ENCODE measurements at regions not wholly inside any gene's neighbourhood (a gene's known extent, or its start where the extent isn't known, plus 50 kb on each side); places are given as distances from the start of the nearest gene placed in this dataset.
"Not testable (repeated sequence)": the region's sequence is repeated elsewhere in the genome, so short reads cannot be mapped to it uniquely, and the experiment has no call there.

DNA sequence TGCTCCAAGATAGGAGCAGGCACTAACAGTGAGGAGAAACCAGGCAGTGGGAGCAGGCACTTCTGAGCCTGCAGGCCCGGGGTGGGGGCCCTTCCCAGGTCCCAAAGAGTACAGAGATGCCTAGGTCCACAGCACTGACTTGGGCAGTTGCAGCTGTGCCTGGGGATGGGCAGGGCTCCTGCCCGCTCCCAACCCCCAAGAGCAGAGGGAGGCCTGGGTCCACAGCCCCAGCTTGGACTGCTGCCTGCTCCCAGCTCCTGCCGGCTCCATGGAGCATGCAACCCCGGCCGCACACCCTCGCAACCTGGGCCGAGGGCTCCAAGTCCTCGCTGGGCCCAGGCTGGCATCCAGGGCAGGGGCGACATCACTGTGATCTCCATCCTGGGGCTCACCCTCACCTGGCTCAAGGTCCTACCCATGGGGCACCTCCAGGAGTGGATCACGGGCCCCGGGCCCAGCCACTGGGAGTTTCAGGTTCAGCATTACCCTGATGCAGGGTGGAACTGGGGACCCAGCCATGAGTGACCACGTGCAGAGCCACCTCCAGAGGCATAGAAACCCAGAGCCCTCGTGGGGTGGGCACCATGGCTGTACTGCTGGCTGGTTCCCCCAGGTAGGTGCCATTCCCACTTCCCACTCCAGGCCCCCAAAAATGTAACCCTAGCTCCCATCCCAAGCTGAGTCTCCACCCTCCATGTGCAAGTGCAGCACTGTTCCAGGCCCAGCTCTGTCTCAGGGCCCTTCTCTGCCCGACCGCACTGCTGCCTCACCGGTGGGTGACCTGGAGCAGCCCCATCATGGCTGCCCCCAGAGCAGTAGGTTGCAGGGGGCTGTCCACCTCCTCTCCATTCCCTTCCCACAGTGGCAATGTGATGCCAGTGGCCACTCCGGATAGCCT, 325.6 kb downstream of the NR4A2 start:
- DNase-seq (ENCODE audit: extremely low read depth, low read depth, low spot score), result no peak

DNA sequence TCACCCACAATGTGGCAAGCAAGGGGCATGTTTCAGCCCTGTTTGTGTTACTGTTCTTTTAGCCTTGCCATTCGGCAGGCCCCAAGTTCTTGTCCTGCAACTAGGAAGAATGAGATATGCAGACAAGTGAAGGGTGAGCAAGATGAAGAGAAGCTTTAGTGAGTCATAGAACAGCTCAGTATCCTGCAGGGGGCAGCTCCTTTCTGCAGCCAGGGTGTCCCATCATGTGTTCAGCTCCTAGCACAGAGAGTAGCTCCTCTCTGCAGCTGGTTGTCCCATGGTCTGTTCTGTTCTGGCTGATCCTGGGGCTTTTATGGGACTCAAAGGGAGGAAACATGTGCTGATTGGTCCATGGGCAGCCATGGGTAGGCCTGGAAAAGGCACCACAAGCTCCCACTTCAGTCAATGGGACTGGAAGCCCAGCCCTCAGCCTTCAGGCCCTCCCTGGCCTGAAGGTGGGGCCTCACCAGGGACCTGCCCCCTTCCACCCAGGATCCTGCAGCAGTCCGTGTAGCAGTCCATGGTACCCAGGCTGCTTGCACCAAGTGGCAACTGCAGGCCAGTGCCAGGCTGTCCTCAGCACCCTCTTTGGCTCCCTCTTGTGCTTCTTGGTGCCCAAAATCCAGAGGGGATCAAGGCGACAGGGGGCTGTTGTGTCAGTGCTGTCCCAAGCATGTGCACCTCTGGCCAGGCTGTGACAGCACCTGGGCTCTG, 326.4 kb downstream of the NR4A2 start:
- DNase-seq (ENCODE audit: extremely low read depth, low read depth, low spot score), result no peak

DNA sequence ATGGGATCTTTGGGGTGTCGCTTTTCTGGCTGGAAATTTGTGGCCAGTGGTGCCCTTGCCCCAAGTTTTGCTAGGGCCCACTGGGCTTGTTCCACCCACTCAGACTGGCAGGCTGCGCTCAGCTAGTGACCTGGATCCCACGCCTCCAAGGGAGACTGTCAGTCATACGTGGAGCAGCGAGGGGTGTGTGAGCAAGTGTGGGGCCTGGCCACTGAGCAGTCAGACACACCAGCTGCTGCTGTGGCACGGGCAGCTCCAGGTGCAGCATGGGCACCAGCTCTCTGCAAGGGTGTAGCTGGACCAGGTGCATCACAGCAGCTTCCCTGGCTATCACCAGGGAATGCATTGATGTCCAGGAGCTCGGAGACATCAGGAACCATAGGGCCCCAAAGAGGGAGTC, 327.0 kb downstream of the NR4A2 start:
- DNase-seq (ENCODE audit: extremely low read depth, low read depth, low spot score), result no peak

DNA sequence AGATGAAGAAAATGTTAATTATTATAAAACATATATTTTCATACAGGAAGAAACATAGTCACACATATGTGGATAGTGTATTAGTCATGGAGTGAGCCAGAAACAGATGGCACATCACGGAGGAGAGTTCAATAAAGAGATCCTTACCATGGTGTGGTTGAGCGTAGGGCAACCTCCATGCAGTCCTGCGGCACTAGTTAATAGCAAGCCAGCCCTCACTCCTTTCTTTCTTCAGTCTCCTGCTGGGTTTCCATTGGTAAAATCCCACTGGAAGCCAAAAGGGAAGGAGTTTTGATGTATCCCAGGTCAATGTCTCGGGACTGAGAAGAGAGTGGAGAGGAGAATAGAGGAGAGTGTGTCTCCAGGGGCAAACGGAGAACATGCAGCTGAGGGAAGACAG, 328.1 kb downstream of the NR4A2 start:
- no peak for DNase-seq (ENCODE audit: extremely low read depth, low read depth, low spot score)

DNA sequence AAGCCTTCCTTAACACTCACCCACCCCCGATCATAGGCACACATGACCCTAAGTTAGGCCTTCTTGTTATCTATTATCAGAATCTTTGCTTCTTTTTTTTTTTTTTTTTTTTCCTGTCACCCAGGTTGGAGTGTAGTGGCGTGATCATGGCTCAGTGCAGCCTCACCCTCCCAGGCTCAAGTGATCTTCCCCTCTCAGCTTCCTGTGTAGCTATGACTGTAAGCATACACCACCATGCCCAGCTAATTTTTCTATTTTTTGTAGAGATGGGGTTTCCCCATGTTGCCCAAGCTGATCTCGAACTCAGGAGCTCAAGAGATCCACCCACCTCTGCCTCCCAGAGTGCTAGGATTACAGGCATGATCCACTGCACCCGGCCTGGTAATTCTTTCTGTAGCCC, 328.7 kb downstream of the NR4A2 start:
- DNase-seq (ENCODE audit: extremely low read depth, low read depth, low spot score), result no peak

DNA sequence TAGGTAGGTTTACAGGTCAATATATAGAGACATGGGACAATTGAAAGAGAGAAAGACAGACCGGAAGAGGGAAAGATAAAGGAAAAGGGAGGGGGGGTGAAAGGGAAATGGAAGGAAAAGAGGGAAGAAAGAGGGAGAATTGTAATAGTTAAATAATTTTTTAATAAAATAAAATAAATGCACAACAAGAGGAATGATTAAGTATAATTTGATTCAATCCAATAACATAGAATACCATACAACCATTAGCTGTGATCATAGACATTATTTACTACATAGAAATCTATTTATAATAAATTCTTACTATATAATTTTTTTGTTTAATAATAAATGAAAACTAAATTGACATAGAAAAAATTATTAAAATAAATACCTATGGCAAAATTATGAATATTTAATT, 330.7 kb downstream of the NR4A2 start:
- DNase-seq (ENCODE audit: extremely low read depth, low read depth, low spot score), result no peak

DNA sequence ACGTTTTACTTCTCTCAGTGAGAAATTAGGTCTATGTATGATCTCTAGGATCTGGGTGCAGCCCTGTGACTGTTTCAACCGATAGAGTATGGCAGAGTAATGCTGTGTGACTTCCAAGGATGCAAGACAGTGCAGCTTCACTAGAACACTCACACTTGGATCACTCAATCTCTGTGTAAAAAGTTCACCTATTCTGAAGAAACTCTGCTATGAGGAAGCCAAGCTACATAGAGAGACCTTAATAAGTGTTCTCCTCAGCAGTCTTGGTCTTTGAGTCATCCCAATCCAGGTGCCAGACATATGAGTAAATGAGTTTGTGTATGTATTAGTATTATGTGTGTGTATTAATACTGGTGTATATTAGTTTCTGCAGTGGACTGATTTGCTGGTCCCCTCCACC, 335.0 kb downstream of the NR4A2 start:
- DNase-seq (ENCODE audit: extremely low read depth, low read depth, low spot score), result no peak

DNA sequence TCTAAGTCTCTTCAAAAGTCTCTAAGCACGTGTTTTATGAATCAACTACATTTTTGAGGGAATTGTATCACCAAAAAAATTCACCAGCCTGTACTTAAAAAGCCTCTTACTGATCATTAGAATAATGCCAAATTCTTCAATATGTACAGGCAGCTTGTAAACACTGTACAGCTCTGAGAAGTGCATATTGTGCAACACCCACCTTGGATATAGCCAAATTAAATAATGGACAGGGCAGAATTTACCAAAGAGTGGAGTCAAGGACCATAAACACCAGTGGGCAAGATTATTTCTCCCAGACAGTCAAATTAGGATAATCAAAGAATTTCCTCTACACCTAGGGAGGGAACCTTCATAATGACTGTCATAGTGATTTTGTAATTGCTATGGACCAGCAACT, 338.2 kb downstream of the NR4A2 start:
- DNase-seq (ENCODE audit: extremely low read depth, low read depth, low spot score), result no peak

DNA sequence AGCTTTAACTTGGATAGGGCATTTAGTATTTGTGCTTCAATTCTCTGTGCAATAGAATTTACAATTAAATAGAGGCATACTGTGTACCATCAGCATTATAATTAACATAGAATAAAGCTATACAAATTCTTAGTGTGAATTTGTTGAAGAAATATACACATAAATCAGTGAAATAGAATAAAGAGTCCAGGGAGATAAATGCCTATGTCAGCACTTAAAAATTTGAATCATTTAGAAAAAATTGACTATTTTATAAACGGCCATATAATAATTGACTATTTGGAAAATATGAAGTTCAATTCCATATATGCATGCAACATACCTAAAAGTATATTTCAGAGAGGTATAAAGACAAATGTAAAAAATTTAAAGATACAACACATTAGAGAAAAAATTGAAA, 348.7 kb downstream of the NR4A2 start:
- no peak for DNase-seq (ENCODE audit: extremely low read depth, low read depth, low spot score)

DNA sequence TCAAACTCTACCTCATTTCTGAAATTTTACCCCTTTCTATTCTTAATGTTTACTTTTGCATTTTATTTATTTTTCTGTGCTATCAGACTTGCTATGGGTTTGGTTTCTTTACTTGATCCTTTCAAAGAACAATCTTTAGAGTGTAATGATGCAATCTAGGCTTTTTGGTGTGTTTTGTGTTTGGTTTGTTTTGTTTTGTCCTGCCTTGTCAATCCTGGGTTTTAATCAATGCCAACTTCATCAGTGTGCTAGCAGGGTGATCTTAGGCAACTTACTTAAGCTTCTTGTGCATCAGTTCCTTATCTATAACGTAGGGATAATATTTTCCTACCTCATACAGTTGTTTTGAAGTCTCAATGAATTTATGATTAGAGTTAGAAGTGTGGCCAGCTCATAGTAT, 350.4 kb downstream of the NR4A2 start:
- no peak for DNase-seq (ENCODE audit: extremely low read depth, low read depth, low spot score)

DNA sequence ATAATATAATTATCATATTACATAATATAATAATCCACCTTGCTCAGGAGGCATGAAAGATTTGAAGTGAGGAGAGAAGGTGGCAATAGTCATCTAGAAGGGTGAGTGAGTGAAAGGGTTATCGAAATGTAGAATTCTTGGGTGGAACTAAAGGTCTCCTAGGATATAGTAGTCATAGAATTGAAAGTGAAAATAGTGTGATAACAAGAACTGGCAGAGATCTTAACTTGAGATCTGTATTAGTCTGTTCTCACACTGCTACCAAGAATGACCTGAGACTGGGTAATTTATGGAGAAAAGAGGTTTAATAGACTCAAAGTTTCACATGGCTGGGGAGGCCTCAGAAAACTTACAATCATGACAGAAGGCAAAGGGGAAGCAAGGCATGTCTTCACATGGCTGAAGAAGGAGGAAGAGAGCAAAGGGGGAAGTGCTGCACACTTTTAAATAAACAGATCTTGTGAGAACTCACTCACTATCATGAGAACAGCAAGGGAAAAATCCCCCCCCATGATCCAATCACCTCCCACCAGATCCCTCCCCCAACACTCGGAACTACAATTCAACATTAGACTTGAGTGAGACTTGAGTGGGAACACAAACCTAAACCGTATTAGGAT, 351.5 kb downstream of the NR4A2 start:
- DNase-seq (ENCODE audit: extremely low read depth, low read depth, low spot score), result no peak

DNA sequence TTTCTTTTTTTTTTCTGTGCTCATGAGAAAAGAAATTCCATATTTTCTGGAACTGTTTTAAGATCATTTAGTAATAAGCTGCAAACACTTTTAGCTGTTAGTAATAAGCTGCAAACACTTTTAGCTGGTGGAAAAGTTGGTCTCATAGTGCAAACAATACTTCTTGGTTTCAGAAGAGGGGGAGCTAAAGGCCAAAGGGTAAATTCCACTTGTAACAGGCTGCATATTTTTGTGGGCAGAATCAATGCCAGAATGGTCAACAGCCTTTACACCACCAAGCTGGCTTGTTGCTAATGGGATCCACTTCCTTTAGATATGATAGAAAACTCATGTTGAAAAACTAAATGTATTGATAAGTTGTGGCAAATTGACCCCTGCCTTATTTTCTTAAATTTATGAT, 356.8 kb downstream of the NR4A2 start:
- no peak for DNase-seq (ENCODE audit: extremely low read depth, low read depth, low spot score)

DNA sequence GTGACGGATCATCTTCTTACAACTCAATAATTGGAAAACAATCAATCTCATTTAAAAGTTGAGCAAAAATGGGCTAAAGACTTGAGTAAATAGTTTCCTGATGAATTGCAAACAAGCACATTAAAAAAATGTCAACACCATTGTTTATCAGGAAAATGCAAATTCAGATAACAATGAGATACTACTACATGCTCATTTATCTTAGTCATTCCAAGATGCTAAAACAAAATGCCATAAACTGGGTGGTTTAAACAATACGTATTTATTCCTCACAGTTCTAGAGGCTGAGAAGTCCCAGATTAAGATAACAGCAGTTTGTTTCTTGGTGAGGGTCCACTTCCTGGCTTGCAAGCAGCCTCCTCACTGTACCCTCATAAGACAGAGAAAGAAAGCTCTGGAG, 359.6 kb downstream of the NR4A2 start:
- DNase-seq (ENCODE audit: extremely low read depth, low read depth, low spot score), result no peak

DNA sequence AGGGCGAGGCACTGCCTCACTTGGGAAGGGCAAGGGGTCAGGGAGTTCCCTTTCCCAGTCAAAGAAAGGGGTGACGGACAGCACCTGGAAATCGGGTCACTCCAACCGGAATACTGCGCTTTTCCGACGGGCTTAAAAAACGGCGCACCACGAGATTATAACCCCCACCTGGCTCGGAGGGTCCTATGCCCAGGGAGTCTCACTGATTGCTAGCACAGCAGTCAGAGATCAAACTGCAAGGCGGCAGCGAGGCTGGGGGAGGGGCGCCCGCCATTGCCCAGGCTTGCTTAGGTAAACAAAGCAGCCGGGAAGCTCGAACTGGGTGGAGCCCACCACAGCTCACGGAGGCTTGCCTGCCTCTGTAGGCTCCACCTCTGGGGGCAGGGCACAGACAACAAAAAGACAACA, 366.5 kb downstream of the NR4A2 start:
- DNase-seq (ENCODE audit: extremely low read depth, low read depth, low spot score), result not testable (repeated sequence)

DNA sequence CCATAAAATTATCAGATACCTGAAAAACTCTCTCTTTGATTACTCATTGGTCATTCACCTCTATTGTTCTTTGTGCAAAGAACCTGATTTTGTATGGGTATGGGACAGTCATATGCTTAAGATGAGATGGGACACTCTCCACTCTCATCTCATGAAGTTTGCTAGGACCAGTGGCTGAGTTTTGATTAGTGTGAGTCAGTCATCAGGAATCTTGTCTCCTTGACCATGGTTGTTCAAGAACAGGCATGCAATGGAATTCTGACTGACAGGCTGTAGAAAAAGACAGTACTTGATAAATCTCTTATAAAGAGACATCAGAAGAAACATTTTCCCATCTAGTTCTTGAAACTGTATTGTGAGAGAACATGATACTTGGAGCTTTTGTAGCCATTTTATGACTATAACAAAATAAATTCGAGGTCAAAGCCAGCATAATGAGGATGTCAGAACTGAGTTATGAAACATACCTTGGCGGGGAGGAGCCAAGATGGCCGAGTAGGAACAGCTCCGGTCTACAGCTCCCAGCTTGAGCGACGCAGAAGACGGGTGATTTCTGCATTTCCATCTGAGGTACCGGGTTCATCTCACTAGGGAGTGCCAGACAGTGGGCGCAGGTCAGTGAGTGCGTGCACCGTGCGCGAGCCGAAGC, 367.0 kb downstream of the NR4A2 start:
- DNase-seq (ENCODE audit: extremely low read depth, low read depth, low spot score), result no peak

DNA sequence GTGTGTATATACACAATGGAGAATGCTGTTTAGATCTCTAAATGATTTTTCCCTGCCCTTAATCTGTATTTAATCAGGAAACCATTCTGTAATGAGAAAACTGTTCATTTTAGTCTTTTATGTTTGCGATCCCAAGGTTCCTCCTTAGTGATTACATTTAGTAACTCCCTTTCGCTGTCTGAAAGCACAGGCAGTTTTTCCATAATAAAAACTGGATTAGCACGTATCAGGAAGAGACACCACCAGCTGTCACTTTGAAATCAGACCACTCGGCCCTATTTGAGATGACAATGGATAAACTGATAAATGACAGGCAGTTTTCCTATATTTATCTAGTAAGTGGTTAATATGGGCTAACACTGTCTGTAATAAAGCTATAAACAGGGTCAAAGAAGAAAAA, 370.9 kb downstream of the NR4A2 start:
- no peak for DNase-seq (ENCODE audit: extremely low read depth, low read depth, low spot score)

DNA sequence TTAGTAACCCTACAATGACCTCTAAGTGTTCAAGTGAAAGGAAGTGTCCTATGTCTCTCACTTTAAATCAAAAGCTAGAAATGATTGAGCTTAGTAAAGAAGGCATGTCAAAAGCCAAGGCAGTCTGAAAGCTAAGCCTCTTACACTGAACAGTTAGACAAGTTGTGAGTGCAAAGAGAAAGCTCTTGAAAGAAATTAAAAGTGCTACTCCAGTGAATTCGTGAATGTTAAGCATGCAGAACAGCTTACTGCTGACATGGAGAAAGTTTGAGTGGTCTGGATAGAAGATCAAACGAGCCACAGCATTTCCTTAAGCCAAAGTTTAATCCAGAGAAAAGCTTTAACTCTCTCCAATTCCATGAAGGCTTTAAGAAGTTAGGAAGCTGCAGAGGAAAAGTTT, 373.7 kb downstream of the NR4A2 start:
- no peak for DNase-seq (ENCODE audit: extremely low read depth, low read depth, low spot score)

DNA sequence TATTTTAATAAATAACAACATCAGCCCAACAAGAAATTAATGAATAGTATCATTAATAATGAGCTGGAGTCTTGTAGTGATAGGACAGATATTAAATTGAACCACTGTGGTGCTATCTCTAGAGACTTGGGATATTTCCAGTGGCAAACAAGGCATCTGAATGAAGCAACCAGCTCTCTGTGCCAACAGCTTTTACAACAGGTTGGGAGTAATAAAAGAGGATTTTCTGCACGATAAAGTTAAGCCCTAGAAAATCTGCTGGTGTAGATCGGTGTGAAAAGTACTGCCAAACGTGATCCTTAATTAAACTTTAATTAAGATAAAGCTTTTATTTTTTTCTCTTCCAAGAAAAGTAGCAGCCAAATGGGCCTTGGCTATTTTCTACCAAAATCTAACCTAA, 385.5 kb downstream of the NR4A2 start:
- no peak for DNase-seq (ENCODE audit: extremely low read depth, low read depth, low spot score)

DNA sequence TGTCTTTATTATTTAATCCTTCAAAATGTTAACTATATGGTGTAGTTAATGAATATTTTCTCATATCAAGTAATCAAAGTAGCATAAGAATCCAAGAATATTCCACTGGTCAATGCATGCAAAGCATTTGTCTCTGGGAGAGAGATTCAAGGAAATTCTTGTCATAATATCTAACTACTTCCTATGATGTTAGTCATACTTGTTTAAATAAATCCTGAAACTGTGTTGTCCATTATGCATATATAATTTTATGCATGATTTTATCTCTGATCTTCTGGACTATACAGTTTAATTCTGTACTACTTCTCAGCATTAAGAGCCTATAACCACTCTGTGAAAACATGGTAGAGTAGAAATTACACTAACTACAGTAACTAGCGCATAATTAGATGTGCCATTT, 388.3 kb downstream of the NR4A2 start:
- DNase-seq (ENCODE audit: extremely low read depth, low read depth, low spot score), result no peak

DNA sequence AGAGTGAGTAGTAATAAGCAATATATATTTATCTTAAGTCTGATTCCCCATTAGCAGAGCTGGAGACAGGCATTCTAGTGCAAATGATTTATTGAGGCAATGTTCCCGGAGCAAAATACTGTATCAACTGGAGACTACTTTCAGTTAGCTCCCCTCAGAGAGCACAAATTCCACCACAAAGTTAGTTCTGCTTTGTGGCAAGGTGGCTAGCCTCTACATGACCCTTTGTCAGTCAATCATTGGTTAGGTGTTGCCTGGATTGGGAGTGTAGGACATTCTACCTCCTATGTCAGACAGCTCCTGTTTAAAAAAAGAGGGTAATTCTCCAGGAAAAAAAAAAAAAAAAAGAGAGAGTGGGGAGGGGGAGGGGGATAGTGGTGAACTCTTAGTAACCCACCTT, 402.2 kb downstream of the NR4A2 start:
- DNase-seq (ENCODE audit: extremely low read depth, low read depth, low spot score), result no peak

DNA sequence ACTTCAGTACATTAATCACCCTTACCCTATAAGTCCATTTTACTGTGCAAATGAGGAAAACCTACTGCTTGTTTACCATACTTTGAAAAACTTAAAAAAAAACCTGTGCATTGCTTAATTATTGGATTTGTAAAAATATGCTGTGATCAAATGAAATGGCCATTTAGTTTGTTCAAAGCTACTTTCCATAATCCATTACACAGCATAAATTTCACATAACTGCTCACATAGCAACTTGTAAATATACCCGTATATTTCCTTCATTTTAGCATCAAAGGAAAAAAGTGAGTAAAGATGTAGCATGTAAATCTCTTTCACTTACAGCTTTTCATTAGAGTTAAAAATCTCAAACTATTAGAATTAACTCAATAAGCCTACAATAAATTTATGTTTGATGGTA, 415.1 kb downstream of the NR4A2 start:
- DNase-seq (ENCODE audit: extremely low read depth, low read depth, low spot score), result no peak
